ENCODE measurements at regions not wholly inside any gene's neighbourhood (a gene's known extent, or its start where the extent isn't known, plus 50 kb on each side); places are given as distances from the start of the nearest gene placed in this dataset.

DNA sequence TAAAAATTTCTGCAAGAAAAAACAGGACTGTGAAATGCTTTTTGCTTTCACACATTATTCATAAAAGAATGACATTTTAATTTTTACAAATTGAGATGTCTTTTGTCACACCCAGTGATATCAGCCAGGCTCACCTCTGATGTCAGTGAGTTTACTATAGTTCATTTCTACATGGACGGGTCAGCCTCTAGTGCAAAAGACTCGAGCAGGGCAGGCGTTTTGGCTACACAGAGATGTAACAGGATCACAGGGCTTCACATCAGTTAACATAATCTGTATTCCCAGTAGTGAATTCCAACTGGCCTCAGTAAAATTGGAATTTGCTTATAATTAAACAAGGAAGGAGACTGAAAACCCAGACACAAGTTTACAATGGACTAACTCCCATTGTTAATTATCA is 275.6 kb upstream of the ZSWIM2 start:
- Histone ChIP-seq H3K9me3 (no peaks in the 10 kb centered on the region), H3K4me3 (no peak overlapping the region), H3K4me1 (no peaks in the 10 kb centered on the region), H3K27me3 (no peaks in the 10 kb centered on the region), H3K27ac (no peak overlapping the region), H3K36me3 (no peaks in the 10 kb centered on the region)
- DNase-seq (ENCODE audit: low spot score in 2 of 2) = no peak
- intact Hi-C loops (cut with DNase I; ENCODE audit: low total_unique reads) = no loop called here
- TF ChIP-seq POLR2A (IDR thresholded peaks at IDR 0.05) (no peak), POLR2AphosphoS5 (IDR thresholded peaks at IDR 0.05) (no peak)
- TF ChIP-seq, protein P1, sequence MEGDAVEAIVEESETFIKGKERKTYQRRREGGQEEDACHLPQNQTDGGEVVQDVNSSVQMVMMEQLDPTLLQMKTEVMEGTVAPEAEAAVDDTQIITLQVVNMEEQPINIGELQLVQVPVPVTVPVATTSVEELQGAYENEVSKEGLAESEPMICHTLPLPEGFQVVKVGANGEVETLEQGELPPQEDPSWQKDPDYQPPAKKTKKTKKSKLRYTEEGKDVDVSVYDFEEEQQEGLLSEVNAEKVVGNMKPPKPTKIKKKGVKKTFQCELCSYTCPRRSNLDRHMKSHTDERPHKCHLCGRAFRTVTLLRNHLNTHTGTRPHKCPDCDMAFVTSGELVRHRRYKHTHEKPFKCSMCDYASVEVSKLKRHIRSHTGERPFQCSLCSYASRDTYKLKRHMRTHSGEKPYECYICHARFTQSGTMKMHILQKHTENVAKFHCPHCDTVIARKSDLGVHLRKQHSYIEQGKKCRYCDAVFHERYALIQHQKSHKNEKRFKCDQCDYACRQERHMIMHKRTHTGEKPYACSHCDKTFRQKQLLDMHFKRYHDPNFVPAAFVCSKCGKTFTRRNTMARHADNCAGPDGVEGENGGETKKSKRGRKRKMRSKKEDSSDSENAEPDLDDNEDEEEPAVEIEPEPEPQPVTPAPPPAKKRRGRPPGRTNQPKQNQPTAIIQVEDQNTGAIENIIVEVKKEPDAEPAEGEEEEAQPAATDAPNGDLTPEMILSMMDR (IDR thresholded peaks at IDR 0.05) = no peak

GRCh38 chr2:187118331-187119099 is 269.5 kb upstream of the ZSWIM2 start:
- TF ChIP-seq POLR2A (IDR thresholded peaks at IDR 0.05) (no peak), POLR2AphosphoS5 (IDR thresholded peaks at IDR 0.05) (no peak)
- TF ChIP-seq, protein P1 (IDR thresholded peaks at IDR 0.05) = no peak
- intact Hi-C loops (cut with DNase I; ENCODE audit: low total_unique reads) = no loop called here
- no peaks in the 10 kb centered on the region for H3K27me3 ChIP-seq
- H3K9me3 ChIP-seq = no peaks in the 10 kb centered on the region
- H3K36me3 ChIP-seq = no peaks in the 10 kb centered on the region
- H3K4me3 ChIP-seq = no peak overlapping the region
- DNase-seq (ENCODE audit: low spot score in 2 of 2) = no peak
- H3K4me1 ChIP-seq = no peaks in the 10 kb centered on the region
- no peak overlapping the region for H3K27ac ChIP-seq

DNA sequence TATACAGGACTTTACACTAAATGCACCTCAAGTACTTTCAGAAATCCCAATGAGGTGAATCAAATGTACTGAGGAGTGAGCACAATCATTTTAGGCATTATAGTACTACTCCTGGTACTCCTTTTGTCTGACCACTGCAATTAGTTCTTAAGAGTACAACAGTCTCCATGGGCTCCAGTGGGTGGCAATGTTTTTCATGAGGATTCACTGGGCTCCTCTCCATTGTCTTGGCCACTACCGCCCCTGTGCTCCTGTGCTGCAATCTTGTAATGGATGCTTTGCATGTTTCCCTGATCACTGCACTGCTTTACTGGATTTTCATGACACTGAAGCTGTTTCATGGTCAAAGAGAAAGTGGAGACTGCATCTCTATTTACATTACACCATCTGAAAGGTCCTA is 268.5 kb upstream of the ZSWIM2 start:
- no peak for DNase-seq (ENCODE audit: low spot score in 2 of 2)
- H3K27me3 ChIP-seq = no peaks in the 10 kb centered on the region
- H3K36me3 ChIP-seq = no peaks in the 10 kb centered on the region
- no peak overlapping the region for H3K27ac ChIP-seq
- H3K4me3 ChIP-seq = no peak overlapping the region
- TF ChIP-seq POLR2A (IDR thresholded peaks at IDR 0.05) (no peak), POLR2AphosphoS5 (IDR thresholded peaks at IDR 0.05) (no peak)
- TF ChIP-seq, protein P1 (IDR thresholded peaks at IDR 0.05) = no peak
- no peaks in the 10 kb centered on the region for H3K4me1 ChIP-seq
- intact Hi-C loops (cut with DNase I; ENCODE audit: low total_unique reads) = no loop called here
- no peaks in the 10 kb centered on the region for H3K9me3 ChIP-seq

DNA sequence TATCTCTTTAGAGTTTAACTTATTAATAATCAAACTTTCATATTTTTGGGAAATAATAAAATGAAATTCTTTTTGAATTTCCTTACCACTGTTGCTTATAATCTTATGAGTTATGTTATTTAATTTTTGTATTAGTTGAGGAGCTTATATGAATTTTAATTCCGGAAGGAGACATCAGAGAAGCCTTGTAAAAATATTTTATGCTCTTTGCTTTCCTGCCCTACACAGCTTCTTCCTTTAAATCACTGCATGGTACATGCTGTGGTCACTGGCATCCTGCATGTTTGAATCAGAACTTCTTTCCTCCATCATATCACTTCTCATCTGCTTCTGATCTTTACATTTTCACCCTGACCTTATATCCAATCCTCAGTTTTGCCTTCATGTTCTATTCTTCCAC is 266.7 kb upstream of the ZSWIM2 start:
- Histone ChIP-seq H3K27ac (no peak overlapping the region), H3K4me1 (no peaks in the 10 kb centered on the region), H3K36me3 (no peaks in the 10 kb centered on the region), H3K4me3 (no peak overlapping the region), H3K9me3 (no peaks in the 10 kb centered on the region), H3K27me3 (no peaks in the 10 kb centered on the region)
- DNase-seq (ENCODE audit: low spot score in 2 of 2) = no peak
- no peak for TF ChIP-seq POLR2A (IDR thresholded peaks at IDR 0.05)
- TF ChIP-seq, protein P1 (IDR thresholded peaks at IDR 0.05) = no peak
- no peak for TF ChIP-seq POLR2AphosphoS5 (IDR thresholded peaks at IDR 0.05)
- intact Hi-C loops (cut with DNase I; ENCODE audit: low total_unique reads) = no loop called here

GRCh38 chr2:187107001-187107400 is 258.0 kb upstream of the ZSWIM2 start:
- TF ChIP-seq POLR2A (IDR thresholded peaks at IDR 0.05) (no peak), POLR2AphosphoS5 (IDR thresholded peaks at IDR 0.05) (no peak)
- TF ChIP-seq, protein P1 (IDR thresholded peaks at IDR 0.05) = no peak
- intact Hi-C loops (cut with DNase I; ENCODE audit: low total_unique reads) = no loop called here
- no peaks in the 10 kb centered on the region for H3K27me3 ChIP-seq
- DNase-seq (ENCODE audit: low spot score in 2 of 2) = no peak
- no peak overlapping the region for H3K4me3 ChIP-seq
- H3K4me1 ChIP-seq = no peaks in the 10 kb centered on the region
- H3K9me3 ChIP-seq = no peaks in the 10 kb centered on the region
- no peak overlapping the region for H3K27ac ChIP-seq
- H3K36me3 ChIP-seq = no peaks in the 10 kb centered on the region
